SK-N-SH treated with all-trans-retinoic acid at 6 μM for 48 hours (cell line): ENCODE measurements at regions not wholly inside any gene's neighbourhood (a gene's known extent, or its start where the extent isn't known, plus 50 kb on each side); places are given as distances from the start of the nearest gene placed in this dataset.

ENCODE experiments used
- ATAC-seq: fragments of 200-7000 bp; cut with Tn5 transposase; 3 replicates; pipeline ENCODE4 v1.9.1; 2020; ENCODE audit warnings: mild to moderate bottlenecking, moderate library complexity
- ARNTL ChIP-seq: fragments of 450-650 bp; formaldehyde crosslinking; IDR thresholded peaks from 2 replicates; pipeline ENCODE4 v1.5.0; 2020; ENCODE audit warnings: low read depth, mild to moderate bottlenecking, moderate library complexity, borderline replicate concordance
- BACH2 ChIP-seq: fragments of 250-450 bp; sonication (Bioruptor Pico); IDR thresholded peaks from 2 replicates; pipeline ENCODE4 v1.9.0; 2021; ENCODE audit warnings: mild to moderate bottlenecking, borderline replicate concordance
- CSDC2 ChIP-seq: fragments of 250-450 bp; sonication (Bioruptor Pico); IDR thresholded peaks from 2 replicates; pipeline ENCODE4 v1.5.0; 2020; ENCODE audit warnings: mild to moderate bottlenecking, moderate library complexity
- CSRNP3 ChIP-seq: fragments of 250-450 bp; sonication (Bioruptor Pico); IDR thresholded peaks from 2 replicates; pipeline ENCODE4 v1.5.1; 2021; ENCODE audit warnings: mild to moderate bottlenecking, moderate library complexity
- GLIS3 ChIP-seq: fragments of 250-450 bp; sonication (Bioruptor Pico); IDR thresholded peaks from 2 replicates; pipeline ENCODE4 v1.5.0; 2020; ENCODE audit warnings: mild to moderate bottlenecking, moderate library complexity
- PPARA ChIP-seq: fragments of 250-450 bp; sonication (Bioruptor Pico); IDR thresholded peaks from 2 replicates; pipeline ENCODE4 v1.5.0; 2020; ENCODE audit warnings: mild to moderate bottlenecking, borderline replicate concordance
- RARB ChIP-seq: fragments of 250-450 bp; sonication (Bioruptor Pico); IDR thresholded peaks from 2 replicates; pipeline ENCODE4 v1.8.0; 2021; ENCODE audit warnings: mild to moderate bottlenecking, moderate library complexity
- SNAI2 ChIP-seq: fragments of 250-450 bp; sonication (Bioruptor Pico); IDR thresholded peaks from 2 replicates; pipeline ENCODE4 v1.5.0; 2020; ENCODE audit warnings: mild to moderate bottlenecking, moderate library complexity
- TOX ChIP-seq: fragments of 250-450 bp; sonication (Bioruptor Pico); IDR thresholded peaks from 2 replicates; pipeline ENCODE4 v1.8.0; 2021; ENCODE audit warnings: mild to moderate bottlenecking, moderate library complexity, borderline replicate concordance
- TSHZ2 ChIP-seq: fragments of 250-450 bp; sonication (Bioruptor Pico); IDR thresholded peaks from 2 replicates; pipeline ENCODE4 v1.5.0; 2020; ENCODE audit warnings: mild to moderate bottlenecking, moderate library complexity
- ZC3H10 ChIP-seq: fragments of 250-450 bp; sonication (Bioruptor Pico); IDR thresholded peaks from 2 replicates; pipeline ENCODE4 v1.5.1; 2021; ENCODE audit warnings: mild to moderate bottlenecking, moderate library complexity
- ZFP3 ChIP-seq: fragments of 250-450 bp; sonication (Bioruptor Pico); IDR thresholded peaks from 2 replicates; pipeline ENCODE4 v1.5.0; 2020; ENCODE audit warnings: mild to moderate bottlenecking, moderate library complexity
- ZFP30 ChIP-seq: fragments of 450-650 bp; formaldehyde crosslinking; IDR thresholded peaks from 2 replicates; pipeline ENCODE4 v1.5.0; 2022; ENCODE audit warnings: mild to moderate bottlenecking, moderate library complexity
- ZNF565 ChIP-seq: fragments of 450-650 bp; formaldehyde crosslinking; conservative IDR thresholded peaks from 2 replicates; pipeline ENCODE4 v1.5.0; 2020; ENCODE audit warnings: low read depth, mild to moderate bottlenecking, moderate library complexity
- ZNF70 ChIP-seq: fragments of 450-650 bp; formaldehyde crosslinking; IDR thresholded peaks from 2 replicates; pipeline ENCODE4 v1.5.0; 2020; ENCODE audit warnings: mild to moderate bottlenecking, moderate library complexity
- ZNF8 ChIP-seq: fragments of 450-650 bp; formaldehyde crosslinking; IDR thresholded peaks from 2 replicates; pipeline ENCODE4 v1.5.0; 2020; ENCODE audit warnings: mild to moderate bottlenecking, moderate library complexity
- TF ChIP-seq, protein P1 (sequence below): fragments of 250-450 bp; sonication (Bioruptor Pico); IDR thresholded peaks from 2 replicates; pipeline ENCODE4 v1.8.0; 2021; ENCODE audit warnings: low read depth, mild to moderate bottlenecking, moderate library complexity, borderline replicate concordance
- TF ChIP-seq, protein P2 (sequence below): fragments of 250-450 bp; sonication (Bioruptor Pico); IDR thresholded peaks from 2 replicates; pipeline ENCODE4 v1.5.1; 2020; ENCODE audit warnings: low read depth, mild to moderate bottlenecking, moderate library complexity
- TF ChIP-seq, protein P3 (sequence below): fragments of 250-450 bp; sonication (Bioruptor Pico); IDR thresholded peaks from 2 replicates; pipeline ENCODE4 v1.8.0; 2020; ENCODE audit warnings: mild to moderate bottlenecking, moderate library complexity, borderline replicate concordance

DNA sequence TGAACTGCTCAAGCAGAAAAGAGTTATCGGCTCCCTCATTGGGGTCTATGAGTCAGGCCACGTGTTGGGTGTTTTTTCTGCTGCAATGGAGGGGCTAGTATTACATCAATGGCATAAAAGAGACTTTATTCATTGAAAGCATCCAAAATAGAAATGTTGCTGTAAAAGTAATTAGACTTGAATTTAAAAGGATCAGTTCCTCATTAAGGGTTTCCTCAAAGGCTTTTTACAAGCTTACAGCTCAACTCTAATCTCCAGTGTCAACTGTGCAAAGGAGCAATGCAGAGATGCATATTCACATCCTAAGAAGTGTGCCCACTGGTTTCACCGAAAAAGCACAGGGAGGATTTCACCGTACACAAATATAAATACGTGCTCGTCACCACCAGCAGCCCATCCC, 300.3 kb downstream of the FOXO1 start:
- TF ChIP-seq PPARA (CRISPR knock-in tag) (no peak), GLIS3 (CRISPR knock-in tag) (no peak), ARNTL (CRISPR knock-in tag) (no peak), TOX (no peak), TSHZ2 (CRISPR knock-in tag) (no peak), CSRNP3 (CRISPR knock-in tag) (no peak), CSDC2 (no peak), ZNF70 (CRISPR knock-in tag) (no peak)
- TF ChIP-seq, protein P1, sequence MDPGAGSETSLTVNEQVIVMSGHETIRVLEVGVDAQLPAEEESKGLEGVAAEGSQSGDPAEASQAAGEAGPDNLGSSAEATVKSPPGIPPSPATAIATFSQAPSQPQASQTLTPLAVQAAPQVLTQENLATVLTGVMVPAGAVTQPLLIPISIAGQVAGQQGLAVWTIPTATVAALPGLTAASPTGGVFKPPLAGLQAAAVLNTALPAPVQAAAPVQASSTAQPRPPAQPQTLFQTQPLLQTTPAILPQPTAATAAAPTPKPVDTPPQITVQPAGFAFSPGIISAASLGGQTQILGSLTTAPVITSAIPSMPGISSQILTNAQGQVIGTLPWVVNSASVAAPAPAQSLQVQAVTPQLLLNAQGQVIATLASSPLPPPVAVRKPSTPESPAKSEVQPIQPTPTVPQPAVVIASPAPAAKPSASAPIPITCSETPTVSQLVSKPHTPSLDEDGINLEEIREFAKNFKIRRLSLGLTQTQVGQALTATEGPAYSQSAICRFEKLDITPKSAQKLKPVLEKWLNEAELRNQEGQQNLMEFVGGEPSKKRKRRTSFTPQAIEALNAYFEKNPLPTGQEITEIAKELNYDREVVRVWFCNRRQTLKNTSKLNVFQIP: no peak
- TF ChIP-seq, protein P2, sequence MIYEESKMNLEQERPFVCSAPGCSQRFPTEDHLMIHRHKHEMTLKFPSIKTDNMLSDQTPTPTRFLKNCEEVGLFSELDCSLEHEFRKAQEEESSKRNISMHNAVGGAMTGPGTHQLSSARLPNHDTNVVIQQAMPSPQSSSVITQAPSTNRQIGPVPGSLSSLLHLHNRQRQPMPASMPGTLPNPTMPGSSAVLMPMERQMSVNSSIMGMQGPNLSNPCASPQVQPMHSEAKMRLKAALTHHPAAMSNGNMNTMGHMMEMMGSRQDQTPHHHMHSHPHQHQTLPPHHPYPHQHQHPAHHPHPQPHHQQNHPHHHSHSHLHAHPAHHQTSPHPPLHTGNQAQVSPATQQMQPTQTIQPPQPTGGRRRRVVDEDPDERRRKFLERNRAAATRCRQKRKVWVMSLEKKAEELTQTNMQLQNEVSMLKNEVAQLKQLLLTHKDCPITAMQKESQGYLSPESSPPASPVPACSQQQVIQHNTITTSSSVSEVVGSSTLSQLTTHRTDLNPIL (CRISPR knock-in tag): no peak
- ATAC-seq: no peak

- TF ChIP-seq ZNF8 (CRISPR knock-in tag): no peak
- TF ChIP-seq ZC3H10 (CRISPR knock-in tag): no peak
- TF ChIP-seq BACH2 (CRISPR knock-in tag): no peak
- TF ChIP-seq RARB (CRISPR knock-in tag): no peak
- TF ChIP-seq ZNF565: no peak
- TF ChIP-seq CSRNP3 (CRISPR knock-in tag): no peak
- no peak for TF ChIP-seq ZFP30 (CRISPR knock-in tag)
- TF ChIP-seq ZFP3: no peak
- TF ChIP-seq, protein P3, sequence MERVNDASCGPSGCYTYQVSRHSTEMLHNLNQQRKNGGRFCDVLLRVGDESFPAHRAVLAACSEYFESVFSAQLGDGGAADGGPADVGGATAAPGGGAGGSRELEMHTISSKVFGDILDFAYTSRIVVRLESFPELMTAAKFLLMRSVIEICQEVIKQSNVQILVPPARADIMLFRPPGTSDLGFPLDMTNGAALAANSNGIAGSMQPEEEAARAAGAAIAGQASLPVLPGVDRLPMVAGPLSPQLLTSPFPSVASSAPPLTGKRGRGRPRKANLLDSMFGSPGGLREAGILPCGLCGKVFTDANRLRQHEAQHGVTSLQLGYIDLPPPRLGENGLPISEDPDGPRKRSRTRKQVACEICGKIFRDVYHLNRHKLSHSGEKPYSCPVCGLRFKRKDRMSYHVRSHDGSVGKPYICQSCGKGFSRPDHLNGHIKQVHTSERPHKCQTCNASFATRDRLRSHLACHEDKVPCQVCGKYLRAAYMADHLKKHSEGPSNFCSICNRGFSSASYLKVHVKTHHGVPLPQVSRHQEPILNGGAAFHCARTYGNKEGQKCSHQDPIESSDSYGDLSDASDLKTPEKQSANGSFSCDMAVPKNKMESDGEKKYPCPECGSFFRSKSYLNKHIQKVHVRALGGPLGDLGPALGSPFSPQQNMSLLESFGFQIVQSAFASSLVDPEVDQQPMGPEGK (CRISPR knock-in tag): no peak
- TF ChIP-seq, protein P2 (CRISPR knock-in tag): no peak
- TF ChIP-seq SNAI2 (CRISPR knock-in tag): no peak
- TF ChIP-seq CSDC2: no peak
- ATAC-seq: no peak
These were observed 298.1 kb downstream of the FOXO1 start for GRCh38 chr13:40368127-40368891.
